Esophagus (tissue), 2 donors: ENCODE measurements at regions not wholly inside any gene's neighbourhood (a gene's known extent, or its start where the extent isn't known, plus 50 kb on each side); places are given as distances from the start of the nearest gene placed in this dataset.

Experiments
- H3K27ac ChIP-seq, 2 donors: one replicate each; pipeline ENCODE4 v1.5.1; 2013; ENCODE audit warnings: low read depth in 2 of 2, mild to moderate bottlenecking in 2 of 2, inconsistent platforms in 1 of 2, low read length in 1 of 2, moderate library complexity in 1 of 2
- H3K27me3 ChIP-seq, 2 donors: one replicate each; pipeline ENCODE4 v1.6.1; 2013; ENCODE audit warnings: low read length in 2 of 2, control low read depth in 1 of 2, mild to moderate bottlenecking in 1 of 2; ENCODE audit not compliant: insufficient read depth in 2 of 2, control insufficient read depth in 1 of 2
- H3K36me3 ChIP-seq, 2 donors: one replicate each; pipeline ENCODE4 v1.6.1; 2013; ENCODE audit warnings: low read length in 1 of 2; ENCODE audit not compliant: control insufficient read depth in 2 of 2, insufficient read depth in 2 of 2
- H3K4me1 ChIP-seq, 2 donors: one replicate each; pipeline ENCODE4 v1.6.1; 2013; ENCODE audit warnings: low read length in 1 of 2; ENCODE audit not compliant: control insufficient read depth in 2 of 2, insufficient read depth in 2 of 2
- H3K4me3 ChIP-seq, 2 donors: one replicate each; pipeline ENCODE4 v1.5.1; 2013; ENCODE audit warnings: low read length in 2 of 2, mild to moderate bottlenecking in 2 of 2, low read depth in 1 of 2, moderate library complexity in 1 of 2
- H3K9me3 ChIP-seq, 2 donors: one replicate each; pipeline ENCODE4 v1.6.1; 2013; ENCODE audit warnings: mild to moderate bottlenecking in 2 of 2, low read depth in 1 of 2, low read length in 1 of 2, moderate library complexity in 1 of 2; ENCODE audit not compliant: control insufficient read depth in 2 of 2, insufficient read depth in 1 of 2
- WGBS, 2 donors: extraction: QIAGEN DNeasy Blood & Tissue Kit; methylation state at CpG; one replicate each; pipeline ENCODE4 v1.1.7; 2013; 5-methylcytosine and 5-hydroxymethylcytosine counted together
- donor health status: healthy with polysubstance abuse.
- donor health status: Bipolar disorder and iron deficiency.

- Histone ChIP-seq H3K27ac (no peak overlapping the region), H3K4me1 (no peaks in the 10 kb centered on the region), H3K27me3 (no peaks in the 10 kb centered on the region), H3K36me3 (peaks cover 11 to 13% of the 10 kb centered on the region in 2 donors), H3K4me3 (no peak overlapping the region), H3K9me3 (peaks cover 2 to 5% of the 10 kb centered on the region in 2 donors)
Measured at GRCh38 chr1:232405781-232406180, 224.2 kb downstream of the SIPA1L2 start.

GRCh38 chr1:232404981-232405731 is 224.8 kb downstream of the SIPA1L2 start:
- no peak overlapping the region for H3K27ac ChIP-seq
- 80 to 83% methylated on average over 3 of the region's 3 CpGs for WGBS, 2 donors
- H3K4me1 ChIP-seq, result no peaks in the 10 kb centered on the region

GRCh38 chr1:232404227-232404626 is 225.7 kb downstream of the SIPA1L2 start:
- H3K9me3 ChIP-seq, result peaks cover 0 to under 1% of the 10 kb centered on the region in 2 donors
- H3K27ac ChIP-seq, result no peak overlapping the region
- no peaks in the 10 kb centered on the region for H3K27me3 ChIP-seq
- H3K4me1 ChIP-seq, result no peaks in the 10 kb centered on the region
- H3K4me3 ChIP-seq, result no peak overlapping the region
- peaks cover 16 to 23% of the 10 kb centered on the region in 2 donors for H3K36me3 ChIP-seq
- WGBS, 2 donors, result 93 to 95% methylated on average over 3 of the region's 3 CpGs

More at GRCh38 chr1:232404981-232405731, 224.8 kb downstream of the SIPA1L2 start:
- H3K9me3 ChIP-seq, result peaks cover 2 to 5% of the 10 kb centered on the region in 2 donors
- H3K27me3 ChIP-seq, result no peaks in the 10 kb centered on the region
- peaks cover 14 to 18% of the 10 kb centered on the region in 2 donors for H3K36me3 ChIP-seq
- H3K4me3 ChIP-seq, result no peak overlapping the region

- no peak overlapping the region for H3K4me3 ChIP-seq
- H3K27me3 ChIP-seq, result no peaks in the 10 kb centered on the region
- WGBS, 2 donors, result 94 to 96% methylated on average over 9 of the region's 9 CpGs
- peaks cover 16 to 29% of the 10 kb centered on the region in 2 donors for H3K36me3 ChIP-seq
- H3K4me1 ChIP-seq, result no peaks in the 10 kb centered on the region
- H3K27ac ChIP-seq, result no peak overlapping the region
- no peaks in the 10 kb centered on the region for H3K9me3 ChIP-seq
Measured at GRCh38 chr1:232403017-232403714, 226.8 kb downstream of the SIPA1L2 start.

GRCh38 chr1:232398823-232399222 is 231.1 kb downstream of the SIPA1L2 start:
- Histone ChIP-seq H3K9me3 (no peaks in the 10 kb centered on the region), H3K36me3 (peaks cover 16 to 26% of the 10 kb centered on the region in 2 donors), H3K4me1 (no peaks in the 10 kb centered on the region), H3K4me3 (no peak overlapping the region), H3K27me3 (no peaks in the 10 kb centered on the region), H3K27ac (no peak overlapping the region)
- 94 to 96% methylated on average over 12 of the region's 12 CpGs for WGBS, 2 donors

GRCh38 chr1:232393444-232394146 is 236.3 kb downstream of the SIPA1L2 start:
- peaks cover 0 to 5% of the 10 kb centered on the region in 2 donors for H3K4me1 ChIP-seq
- no peak overlapping the region for H3K4me3 ChIP-seq
- no peaks in the 10 kb centered on the region for H3K27me3 ChIP-seq
- no peak overlapping the region for H3K27ac ChIP-seq
- peaks cover under 1 to 3% of the 10 kb centered on the region in 2 donors for H3K36me3 ChIP-seq
- WGBS, 2 donors, result 63 to 65% methylated on average over 5 of the region's 5 CpGs
- no peaks in the 10 kb centered on the region for H3K9me3 ChIP-seq

GRCh38 chr1:232393010-232393409 is 236.9 kb downstream of the SIPA1L2 start:
- no peak overlapping the region for H3K27ac ChIP-seq
- H3K4me3 ChIP-seq, result no peak overlapping the region
- 57 to 63% methylated on average over 4 of the region's 4 CpGs for WGBS, 2 donors
- H3K27me3 ChIP-seq, result no peaks in the 10 kb centered on the region
- H3K4me1 ChIP-seq, result peaks cover 0 to 5% of the 10 kb centered on the region in 2 donors
- no peaks in the 10 kb centered on the region for H3K9me3 ChIP-seq
- peaks cover 0 to 3% of the 10 kb centered on the region in 2 donors for H3K36me3 ChIP-seq

GRCh38 chr1:232390590-232390989 is 239.3 kb downstream of the SIPA1L2 start:
- no peaks in the 10 kb centered on the region for H3K36me3 ChIP-seq
- no peaks in the 10 kb centered on the region for H3K27me3 ChIP-seq
- H3K27ac ChIP-seq, result no peak overlapping the region
- H3K4me3 ChIP-seq, result no peak overlapping the region
- WGBS, 2 donors, result 41 to 53% methylated on average over 3 of the region's 3 CpGs
- peaks cover 0 to 5% of the 10 kb centered on the region in 2 donors for H3K4me1 ChIP-seq
- H3K9me3 ChIP-seq, result no peaks in the 10 kb centered on the region

- Histone ChIP-seq H3K4me3 (no peak overlapping the region), H3K4me1 (peaks cover 4 to 8% of the 10 kb centered on the region in 2 donors), H3K9me3 (no peaks in the 10 kb centered on the region), H3K27me3 (no peaks in the 10 kb centered on the region), H3K27ac (no peak overlapping the region), H3K36me3 (no peaks in the 10 kb centered on the region)
- WGBS, 2 donors, result 89 to 92% methylated on average over 4 of the region's 4 CpGs
Measured at GRCh38 chr1:232389744-232390143, 240.2 kb downstream of the SIPA1L2 start.
